ENCODE measurements at regions not wholly inside any gene's neighbourhood (a gene's known extent, or its start where the extent isn't known, plus 50 kb on each side); places are given as distances from the start of the nearest gene placed in this dataset.

- TF ChIP-seq ZNF281 (CRISPR knock-in tag; IDR thresholded peaks at IDR 0.05; ENCODE audit: borderline replicate concordance), result peak; percentile 94
- no peak for TF ChIP-seq ZNF354B (CRISPR knock-in tag; IDR thresholded peaks at IDR 0.05)
- TF ChIP-seq ZNF136 (CRISPR knock-in tag; IDR thresholded peaks at IDR 0.05; ENCODE audit: low read depth), result no peak
- TF ChIP-seq ZNF317 (CRISPR knock-in tag; IDR thresholded peaks at IDR 0.05), result 0 out of 2 replicates have a peak, but pooled peaks have one; percentile 22
- TF ChIP-seq ZBTB33 (CRISPR knock-in tag; IDR thresholded peaks at IDR 0.05), result no peak
- TF ChIP-seq LBX2 (CRISPR knock-in tag; IDR thresholded peaks at IDR 0.05; ENCODE audit: borderline replicate concordance), result no peak
- no peak for TF ChIP-seq TBL1XR1 (IDR thresholded peaks at IDR 0.05; ENCODE audit: borderline replicate concordance, low read length, partially characterized antibody)
- TF ChIP-seq ZNF18 (CRISPR knock-in tag; IDR thresholded peaks at IDR 0.05; ENCODE audit: insufficient replicate concordance), result no peak
- no peak for TF ChIP-seq SMAD9 (CRISPR knock-in tag; IDR thresholded peaks at IDR 0.05)
- TF ChIP-seq IRF1 (CRISPR knock-in tag; IDR thresholded peaks at IDR 0.05; ENCODE audit: low read depth), result no peak
- TF ChIP-seq HOXA3 (CRISPR knock-in tag; IDR thresholded peaks at IDR 0.05), result peak; percentile 13; the same call in 1 of the 2 replicates
- TF ChIP-seq ZFP91 (CRISPR knock-in tag; IDR thresholded peaks at IDR 0.05; ENCODE audit: borderline replicate concordance), result peak; percentile 26; the same call in 1 of the 2 replicates
- no peak for TF ChIP-seq ZNF776 (CRISPR knock-in tag; IDR thresholded peaks at IDR 0.05)
- no peak for TF ChIP-seq RNF2 (conservative IDR thresholded peaks at IDR 0.05; ENCODE audit: low read depth)
- no peak for TF ChIP-seq MED1 (CRISPR knock-in tag; IDR thresholded peaks at IDR 0.05)
- no peak for TF ChIP-seq GPN1 (CRISPR knock-in tag; IDR thresholded peaks at IDR 0.05; ENCODE audit: borderline replicate concordance)
- no peak for TF ChIP-seq ZNF512 (CRISPR knock-in tag; IDR thresholded peaks at IDR 0.05)
Measured at GRCh38 chr20:11379257-11380011, 538.3 kb upstream of the BTBD3 start (continued).
